GM13976 (cell line): ENCODE measurements at regions not wholly inside any gene's neighbourhood (a gene's known extent, or its start where the extent isn't known, plus 50 kb on each side); places are given as distances from the start of the nearest gene placed in this dataset.
A peak's percentile ranks its signal among the peaks of the same experiment; 100 is the strongest.

ENCODE experiments used
- DNase-seq: peaks from one replicate; pipeline ENCODE4 v3.0.0; 2012; ENCODE audit warnings: low spot score
- CTCF ChIP-seq: IDR thresholded peaks from 2 replicates; pipeline ENCODE4 v1.5.1; 2012; ENCODE audit warnings: borderline replicate concordance, mild to moderate bottlenecking; ENCODE audit not compliant: insufficient read depth; ENCODE audit errors: extremely low read depth, missing control alignments, control extremely low read depth
- in situ Hi-C: fragments of 300-500 bp; cut with MboI; formaldehyde crosslinking; loops from one replicate; pipeline ENCODE4 v1.12.0; 2022; ENCODE audit warnings: low sequenced_read_pairs, mixed read lengths, inconsistent platforms; ENCODE audit not compliant: unreplicated experiment

GRCh38 chr1:245085508-245086095 lies 69.2 kb upstream of the KIF26B start:
- in situ Hi-C loops: no loop called here
- TF ChIP-seq CTCF: no peak
- peak; percentile 37 for DNase-seq

- TF ChIP-seq CTCF: no peak
Observed at GRCh38 chr1:245084551-245084950, 70.2 kb upstream of the KIF26B start.

GRCh38 chr1:245079021-245079609 lies 75.7 kb upstream of the KIF26B start:
- in situ Hi-C loops: no loop called here
- DNase-seq: no peak
- TF ChIP-seq CTCF: peak; percentile 29

More at GRCh38 chr1:245084551-245084950, 70.2 kb upstream of the KIF26B start:
- DNase-seq: no peak
- in situ Hi-C loops: no loop called here

- DNase-seq: no peak
- TF ChIP-seq CTCF: no peak
- in situ Hi-C loops: no loop called here
Observed at GRCh38 chr1:245074898-245075297, 79.9 kb upstream of the KIF26B start.

- DNase-seq: no peak
- in situ Hi-C loops: no loop called here
- TF ChIP-seq CTCF: no peak
Observed at GRCh38 chr1:245074232-245074747, 80.5 kb upstream of the KIF26B start.

- TF ChIP-seq CTCF: no peak
- no peak for DNase-seq
- in situ Hi-C loops: no loop called here
Observed at GRCh38 chr1:245070836-245071615, 83.8 kb upstream of the KIF26B start.
